Ureter (tissue), 1 donor: ENCODE measurements at regions not wholly inside any gene's neighbourhood (a gene's known extent, or its start where the extent isn't known, plus 50 kb on each side); places are given as distances from the start of the nearest gene placed in this dataset.
"Not testable (repeated sequence)": the region's sequence is repeated elsewhere in the genome, so short reads cannot be mapped to it uniquely, and the experiment has no call there.

Experiments
- DNase-seq: peaks from one replicate; pipeline ENCODE4 v3.0.0-alpha.2; 2020; ENCODE audit warnings: low spot score
- donor health status: DM: yes; HTN: yes; CAD: no.

- no peak for DNase-seq
Observed at GRCh38 chr7:87007038-87007437, 52.4 kb downstream of the ELAPOR2 start.

GRCh38 chr7:87004956-87005355 is 54.5 kb downstream of the ELAPOR2 start:
- no peak for DNase-seq

GRCh38 chr7:87003872-87004798 is 55.3 kb downstream of the ELAPOR2 start:
- DNase-seq: no peak

- no peak for DNase-seq
Observed at GRCh38 chr7:87001214-87001613, 58.2 kb downstream of the ELAPOR2 start.

- no peak for DNase-seq
Observed at GRCh38 chr7:87000344-87000743, 59.1 kb downstream of the ELAPOR2 start.

- DNase-seq: no peak
Observed at GRCh38 chr7:86999750-87000149, 59.7 kb downstream of the ELAPOR2 start.

- no peak for DNase-seq
Observed at GRCh38 chr7:86995814-86996213, 63.6 kb downstream of the ELAPOR2 start.

GRCh38 chr7:86995052-86995725 is 64.3 kb downstream of the ELAPOR2 start:
- no peak for DNase-seq

- DNase-seq: no peak
Observed at GRCh38 chr7:86991771-86992191, 67.7 kb downstream of the ELAPOR2 start.

GRCh38 chr7:86991093-86991769 is 68.2 kb downstream of the ELAPOR2 start:
- DNase-seq: no peak

GRCh38 chr7:86989407-86989806 is 70.0 kb downstream of the ELAPOR2 start:
- no peak for DNase-seq

- DNase-seq: not testable (repeated sequence)
Observed at GRCh38 chr7:86987834-86988233, 71.6 kb downstream of the ELAPOR2 start.

GRCh38 chr7:86987358-86987757 is 72.1 kb downstream of the ELAPOR2 start:
- not testable (repeated sequence) for DNase-seq

GRCh38 chr7:86985342-86985741 is 74.1 kb downstream of the ELAPOR2 start:
- not testable (repeated sequence) for DNase-seq

- DNase-seq: not testable (repeated sequence)
Observed at GRCh38 chr7:86983654-86984053, 75.8 kb downstream of the ELAPOR2 start.

GRCh38 chr7:86981937-86982336 is 77.5 kb downstream of the ELAPOR2 start:
- DNase-seq: not testable (repeated sequence)

- no peak for DNase-seq
Observed at GRCh38 chr7:86981127-86981526, 78.3 kb downstream of the ELAPOR2 start.

GRCh38 chr7:86980223-86980622 is 79.2 kb downstream of the ELAPOR2 start:
- DNase-seq: no peak

GRCh38 chr7:86978808-86979506 is 80.5 kb downstream of the ELAPOR2 start:
- no peak for DNase-seq

GRCh38 chr7:86976958-86977357 is 82.5 kb downstream of the ELAPOR2 start:
- DNase-seq: no peak

GRCh38 chr7:86975914-86976313 is 83.5 kb downstream of the ELAPOR2 start:
- no peak for DNase-seq

GRCh38 chr7:86975449-86975848 is 84.0 kb downstream of the ELAPOR2 start:
- no peak for DNase-seq
